ENCODE measurements at regions not wholly inside any gene's neighbourhood (a gene's known extent, or its start where the extent isn't known, plus 50 kb on each side); places are given as distances from the start of the nearest gene placed in this dataset.
"Not testable (repeated sequence)": the region's sequence is repeated elsewhere in the genome, so short reads cannot be mapped to it uniquely, and the experiment has no call there.

DNA sequence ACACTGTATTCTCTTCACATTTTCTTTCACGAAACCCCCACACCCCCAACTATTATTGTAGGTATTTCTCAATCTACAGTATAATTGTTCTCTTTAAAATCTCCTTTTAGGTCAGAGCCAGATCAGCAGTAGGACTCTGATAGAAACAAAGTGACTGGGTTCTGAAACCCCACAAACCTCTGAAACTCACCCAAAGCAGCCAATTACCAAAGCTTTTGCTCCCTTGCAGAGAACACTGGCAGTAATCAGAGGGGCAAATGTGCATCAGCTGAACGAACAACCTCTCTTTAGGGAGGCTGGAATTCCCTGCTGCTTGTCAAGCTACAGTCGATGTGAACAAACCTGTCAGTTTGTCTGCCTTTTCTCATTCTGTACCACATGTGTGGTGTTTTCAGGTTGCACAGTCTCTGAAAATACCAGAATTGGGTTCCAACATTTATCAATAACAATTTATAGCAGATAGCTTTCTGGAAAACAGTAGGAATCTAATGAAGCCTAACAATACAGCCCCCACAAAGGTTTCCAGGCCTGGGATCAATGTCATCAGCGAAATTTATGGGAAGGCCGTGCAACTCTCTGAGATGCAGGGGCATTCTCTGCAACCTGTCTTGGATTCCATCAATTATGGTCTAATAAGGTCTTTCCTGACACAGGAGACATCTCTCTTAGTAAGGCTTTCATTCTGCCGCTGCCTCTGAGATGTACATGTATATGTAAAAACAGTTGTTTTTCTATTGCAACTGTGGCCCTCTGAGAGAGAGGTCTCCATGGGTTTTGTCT is 395.9 kb downstream of the GPAT3 start:
- POLR2A ChIA-PET, result no interaction called here
- CTCF ChIA-PET, result no interaction called here
- DNase-seq, result no peak
- Mint-ChIP-seq H3K27me3 (no peaks in the 10 kb centered on the region), H3K27ac (no peak overlapping the region), H3K9me3 (no peaks in the 10 kb centered on the region), H3K36me3 (ENCODE audit: low read depth) (no peaks in the 10 kb centered on the region), H3K4me3 (no peak overlapping the region), H3K4me1 (no peaks in the 10 kb centered on the region)

DNA sequence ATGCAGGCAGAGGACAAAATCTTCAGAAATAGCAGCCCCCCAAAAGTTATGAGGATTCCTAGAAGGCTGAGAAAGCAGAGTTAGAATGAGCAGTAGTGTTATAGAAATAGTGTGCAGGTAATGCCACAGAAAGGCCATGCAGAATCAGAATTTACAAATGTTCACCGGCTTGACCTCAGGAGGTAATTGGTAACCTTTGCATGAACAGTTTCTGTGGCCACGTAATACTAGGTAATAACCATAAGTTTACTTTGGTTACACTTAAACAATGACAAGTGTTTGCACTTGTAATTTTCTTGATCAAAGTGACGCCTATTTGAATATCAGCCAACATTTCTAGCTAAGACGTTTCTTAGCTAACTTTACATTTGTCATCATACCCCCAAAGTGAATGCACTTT is 393.6 kb downstream of the GPAT3 start:
- H3K9me3 Mint-ChIP-seq, result no peaks in the 10 kb centered on the region

DNA sequence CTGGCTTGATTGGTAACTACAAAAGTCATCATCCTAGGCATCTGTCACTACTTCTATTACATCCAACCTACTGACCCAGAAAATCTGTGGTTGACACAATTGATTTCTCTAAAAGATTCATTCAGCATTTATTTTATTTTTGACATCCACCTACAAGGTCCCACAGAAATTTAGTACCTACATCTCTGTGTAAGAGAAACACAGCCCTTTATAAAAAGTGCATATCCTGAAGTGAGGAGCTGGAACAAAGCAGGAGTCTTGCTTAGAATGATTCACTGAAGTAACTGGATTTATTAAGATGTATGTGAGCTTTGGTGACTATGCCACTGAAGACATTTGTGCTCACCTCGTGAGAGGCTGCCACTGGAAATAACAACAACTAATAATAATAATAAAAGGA is 391.0 kb downstream of the GPAT3 start:
- H3K4me1 Mint-ChIP-seq, result no peaks in the 10 kb centered on the region
- ChIA-PET CTCF (no interaction called here), POLR2A (no interaction called here)
- H3K4me3 Mint-ChIP-seq, result no peak overlapping the region
- H3K27ac Mint-ChIP-seq, result no peak overlapping the region
- H3K36me3 Mint-ChIP-seq (ENCODE audit: low read depth), result no peaks in the 10 kb centered on the region
- H3K9me3 Mint-ChIP-seq, result no peaks in the 10 kb centered on the region
- no peaks in the 10 kb centered on the region for H3K27me3 Mint-ChIP-seq
- DNase-seq, result no peak

More for the DNA sequence above, 393.6 kb downstream of the GPAT3 start:
- Mint-ChIP-seq H3K4me3 (no peak overlapping the region), H3K27ac (no peak overlapping the region), H3K4me1 (no peaks in the 10 kb centered on the region), H3K27me3 (no peaks in the 10 kb centered on the region), H3K36me3 (ENCODE audit: low read depth) (no peaks in the 10 kb centered on the region)
- POLR2A ChIA-PET, result no interaction called here
- DNase-seq, result no peak
- CTCF ChIA-PET, result no interaction called here

DNA sequence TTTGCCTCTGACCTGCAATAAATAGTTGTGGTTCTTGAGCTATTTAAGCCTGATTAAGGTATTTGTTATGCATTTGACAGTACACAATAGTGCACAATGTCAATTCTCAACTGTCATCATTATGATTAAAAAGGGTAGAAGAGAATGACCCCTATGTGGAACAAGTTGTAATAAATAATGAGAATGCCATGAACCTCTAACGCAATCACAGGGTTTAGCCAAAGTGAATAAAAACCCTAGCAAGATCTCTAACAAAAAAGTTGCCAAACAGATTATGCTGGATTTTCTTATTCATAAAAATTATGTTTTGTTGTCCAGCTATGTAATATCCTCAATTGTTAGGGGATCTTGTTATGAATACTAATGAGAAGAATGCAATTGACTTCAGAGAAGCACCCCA is 387.4 kb downstream of the GPAT3 start:
- no peak for DNase-seq
- Mint-ChIP-seq H3K27ac (no peak overlapping the region), H3K4me1 (no peaks in the 10 kb centered on the region), H3K36me3 (ENCODE audit: low read depth) (no peaks in the 10 kb centered on the region), H3K27me3 (no peaks in the 10 kb centered on the region), H3K9me3 (no peaks in the 10 kb centered on the region), H3K4me3 (no peak overlapping the region)
- POLR2A ChIA-PET, result no interaction called here
- CTCF ChIA-PET, result no interaction called here

DNA sequence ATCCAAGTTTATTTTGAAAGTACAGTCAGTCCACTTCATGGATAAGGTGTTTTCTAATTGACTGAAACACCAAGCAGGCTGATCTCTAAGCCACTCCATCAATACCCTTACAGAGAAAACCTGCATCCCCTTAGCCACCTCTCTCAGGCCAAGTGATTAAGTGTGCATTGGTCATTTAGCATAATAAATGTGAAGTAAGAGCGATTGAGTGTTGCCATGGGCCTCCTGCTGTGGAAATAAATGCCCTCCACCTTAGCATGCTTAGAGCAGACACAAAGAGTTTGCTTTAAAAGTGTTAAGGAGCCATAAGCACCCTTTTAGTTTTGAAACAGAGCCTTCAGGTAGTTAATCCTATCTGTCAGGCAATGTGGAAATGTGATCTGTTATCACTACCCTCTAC is 386.5 kb downstream of the GPAT3 start:
- H3K4me1 Mint-ChIP-seq, result no peaks in the 10 kb centered on the region
- H3K27ac Mint-ChIP-seq, result no peak overlapping the region
- POLR2A ChIA-PET, result no interaction called here
- CTCF ChIA-PET, result no interaction called here
- no peaks in the 10 kb centered on the region for H3K9me3 Mint-ChIP-seq
- H3K27me3 Mint-ChIP-seq, result no peaks in the 10 kb centered on the region
- no peak for DNase-seq
- H3K4me3 Mint-ChIP-seq, result no peak overlapping the region
- no peaks in the 10 kb centered on the region for H3K36me3 Mint-ChIP-seq (ENCODE audit: low read depth)

DNA sequence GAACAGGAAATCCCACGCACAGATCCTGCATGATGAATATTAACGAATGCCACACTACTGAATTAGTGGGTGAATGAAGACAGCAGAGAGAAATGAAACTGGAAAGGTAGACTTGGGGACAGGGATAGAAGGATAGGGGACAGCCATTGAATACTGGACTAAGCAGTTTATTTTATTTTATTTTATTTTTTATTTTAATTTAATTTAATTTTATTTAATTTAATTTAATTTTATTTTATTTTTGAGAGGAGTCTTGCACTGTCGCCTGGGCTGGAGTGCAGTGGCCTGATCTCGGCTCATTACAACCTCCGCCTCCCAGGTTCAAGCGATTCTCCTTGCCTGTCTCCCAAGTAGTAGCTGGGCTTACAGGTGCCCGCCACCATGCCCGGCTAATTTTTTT is 385.2 kb downstream of the GPAT3 start:
- Mint-ChIP-seq H3K4me1 (no peaks in the 10 kb centered on the region), H3K4me3 (no peak overlapping the region), H3K9me3 (no peaks in the 10 kb centered on the region), H3K27me3 (no peaks in the 10 kb centered on the region), H3K27ac (no peak overlapping the region), H3K36me3 (ENCODE audit: low read depth) (no peaks in the 10 kb centered on the region)
- CTCF ChIA-PET, result no interaction called here
- POLR2A ChIA-PET, result no interaction called here
- DNase-seq, result no peak

DNA sequence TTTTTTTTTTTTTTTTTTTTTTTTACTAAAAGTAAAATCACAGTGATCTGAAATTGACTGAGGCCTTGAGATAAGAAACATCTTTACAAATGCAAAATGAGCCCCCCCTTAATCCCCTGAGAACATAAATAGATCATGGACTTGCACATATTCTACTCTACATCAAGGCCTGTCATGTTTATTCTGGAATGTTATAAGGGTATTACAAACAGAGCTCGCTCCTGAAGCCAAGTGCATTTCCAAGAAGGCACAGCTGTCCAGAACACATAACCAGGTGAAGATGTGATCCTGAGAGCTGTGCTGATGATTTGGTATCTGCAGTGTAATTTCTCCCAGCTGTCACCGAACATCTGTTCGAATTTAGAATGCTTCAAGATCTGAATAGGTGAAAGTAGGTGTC is 384.5 kb downstream of the GPAT3 start:
- ChIA-PET POLR2A (no interaction called here), CTCF (no interaction called here)
- Mint-ChIP-seq H3K27me3 (no peaks in the 10 kb centered on the region), H3K27ac (no peak overlapping the region), H3K4me1 (no peaks in the 10 kb centered on the region), H3K4me3 (no peak overlapping the region), H3K9me3 (no peaks in the 10 kb centered on the region), H3K36me3 (ENCODE audit: low read depth) (no peaks in the 10 kb centered on the region)
- no peak for DNase-seq

DNA sequence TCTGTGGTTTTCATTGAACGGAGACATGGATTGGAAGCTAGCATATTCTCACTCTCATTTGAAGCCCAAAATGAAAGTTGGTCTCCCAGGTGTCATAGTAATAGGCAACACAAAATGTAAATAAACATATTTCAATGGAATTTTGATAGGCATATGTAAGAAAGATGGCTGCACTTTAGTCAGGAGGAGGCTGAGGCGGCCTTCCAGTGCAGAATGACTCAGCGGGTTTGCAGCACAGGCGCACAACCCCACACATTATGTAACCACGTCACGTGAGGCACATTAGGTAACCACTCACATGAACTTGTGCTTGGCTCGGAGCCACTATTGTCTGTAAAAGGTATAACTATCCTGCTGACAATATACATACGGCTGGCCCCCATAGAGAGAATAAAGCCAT is 381.7 kb downstream of the GPAT3 start:
- Mint-ChIP-seq H3K27me3 (no peaks in the 10 kb centered on the region), H3K4me1 (no peaks in the 10 kb centered on the region), H3K9me3 (no peaks in the 10 kb centered on the region), H3K36me3 (ENCODE audit: low read depth) (no peaks in the 10 kb centered on the region), H3K4me3 (no peak overlapping the region), H3K27ac (no peak overlapping the region)
- no peak for DNase-seq
- ChIA-PET CTCF (no interaction called here), POLR2A (no interaction called here)

DNA sequence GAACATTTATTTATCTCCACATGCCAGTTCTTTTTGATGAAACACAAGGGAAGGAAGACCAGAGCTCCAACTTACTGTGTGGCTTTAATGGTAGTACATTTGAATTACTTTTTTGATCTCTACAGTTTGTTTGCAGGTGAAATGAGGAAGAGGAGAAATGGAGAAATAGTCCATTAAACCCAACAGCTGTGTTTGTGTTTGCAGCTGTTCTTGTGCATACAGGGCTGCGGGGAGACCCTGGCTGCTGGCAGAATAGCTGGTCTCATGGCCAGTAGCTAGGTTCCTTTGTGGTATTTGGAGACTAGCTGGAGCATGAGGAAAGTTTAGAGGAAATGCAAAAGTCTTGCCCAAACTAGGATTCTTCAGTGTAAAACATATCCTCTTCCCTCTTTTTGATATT is 374.8 kb downstream of the GPAT3 start:
- H3K36me3 Mint-ChIP-seq (ENCODE audit: low read depth), result no peaks in the 10 kb centered on the region
- H3K4me3 Mint-ChIP-seq, result no peak overlapping the region
- H3K27ac Mint-ChIP-seq, result no peak overlapping the region
- CTCF ChIA-PET, result no interaction called here
- no peaks in the 10 kb centered on the region for H3K4me1 Mint-ChIP-seq
- H3K9me3 Mint-ChIP-seq, result no peaks in the 10 kb centered on the region
- peaks cover 2% of the 10 kb centered on the region for H3K27me3 Mint-ChIP-seq
- no peak for DNase-seq
- POLR2A ChIA-PET, result no interaction called here

DNA sequence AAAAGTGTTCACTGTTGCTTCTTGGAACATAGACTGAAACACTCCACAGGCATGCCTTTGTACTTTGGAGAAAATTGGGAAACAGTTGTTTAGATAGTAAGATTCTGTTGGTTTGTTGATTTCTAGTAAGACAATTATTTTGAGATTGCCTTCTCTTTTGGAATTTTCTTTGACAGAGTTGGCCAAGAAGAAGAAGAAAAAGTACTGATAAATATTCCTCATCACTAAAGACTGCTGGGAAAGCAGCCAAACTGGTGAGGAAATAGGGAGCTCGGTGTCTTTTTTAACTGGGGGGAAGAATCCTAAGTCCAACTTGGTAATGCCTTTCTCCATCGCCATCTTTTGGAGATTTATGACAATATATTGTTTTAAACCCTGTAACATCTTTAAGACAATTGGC is 370.7 kb downstream of the GPAT3 start:
- no peak for DNase-seq
- Mint-ChIP-seq H3K36me3 (ENCODE audit: low read depth) (no peaks in the 10 kb centered on the region), H3K4me1 (no peaks in the 10 kb centered on the region), H3K9me3 (no peaks in the 10 kb centered on the region), H3K4me3 (no peak overlapping the region), H3K27me3 (peaks cover 2% of the 10 kb centered on the region), H3K27ac (no peak overlapping the region)
- CTCF ChIA-PET, result no interaction called here
- POLR2A ChIA-PET, result no interaction called here

DNA sequence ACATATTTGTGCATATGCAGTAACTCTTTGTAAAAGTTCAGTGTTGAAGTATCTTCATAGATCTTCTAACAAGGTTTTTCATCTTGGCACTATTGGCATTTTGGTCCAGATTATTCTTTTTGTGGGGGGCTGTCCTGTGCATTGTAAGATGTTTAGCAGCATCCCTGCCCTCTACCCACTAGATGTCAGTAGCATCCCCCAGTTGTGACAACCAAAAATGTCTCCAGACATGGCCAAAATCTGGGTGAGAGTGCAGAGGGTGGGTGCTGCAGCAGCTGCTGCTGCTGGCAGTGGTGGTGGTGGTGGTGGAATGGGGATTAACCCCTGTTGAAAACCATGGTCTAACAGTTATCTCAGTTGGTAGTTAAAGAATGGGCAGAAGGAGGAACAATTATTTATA is 370.0 kb downstream of the GPAT3 start:
- Mint-ChIP-seq H3K27ac (no peak overlapping the region), H3K4me1 (no peaks in the 10 kb centered on the region), H3K9me3 (no peaks in the 10 kb centered on the region), H3K27me3 (peaks cover under 1% of the 10 kb centered on the region), H3K4me3 (no peak overlapping the region), H3K36me3 (ENCODE audit: low read depth) (no peaks in the 10 kb centered on the region)
- ChIA-PET POLR2A (no interaction called here), CTCF (no interaction called here)
- no peak for DNase-seq

DNA sequence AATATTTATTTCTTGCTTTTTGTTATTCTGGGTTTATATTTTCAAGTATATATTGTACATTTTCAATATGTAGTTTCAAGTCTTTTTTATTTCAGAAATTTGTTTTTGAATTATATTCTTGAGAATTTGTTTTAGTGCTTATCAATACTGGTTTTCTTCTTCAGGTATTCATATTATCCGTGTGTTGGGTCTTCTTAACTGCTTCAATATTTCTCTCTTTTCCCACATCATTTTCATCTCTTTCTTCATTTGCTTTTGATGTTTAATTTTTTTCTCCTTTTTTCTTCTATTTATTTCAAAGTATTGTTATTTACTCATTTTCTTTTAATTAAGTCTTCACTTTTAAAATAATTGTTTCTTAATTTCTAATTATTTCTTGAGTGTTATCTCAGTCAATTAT is 367.8 kb downstream of the GPAT3 start:
- H3K27me3 Mint-ChIP-seq, POLR2A ChIA-PET: not testable (repeated sequence)

DNA sequence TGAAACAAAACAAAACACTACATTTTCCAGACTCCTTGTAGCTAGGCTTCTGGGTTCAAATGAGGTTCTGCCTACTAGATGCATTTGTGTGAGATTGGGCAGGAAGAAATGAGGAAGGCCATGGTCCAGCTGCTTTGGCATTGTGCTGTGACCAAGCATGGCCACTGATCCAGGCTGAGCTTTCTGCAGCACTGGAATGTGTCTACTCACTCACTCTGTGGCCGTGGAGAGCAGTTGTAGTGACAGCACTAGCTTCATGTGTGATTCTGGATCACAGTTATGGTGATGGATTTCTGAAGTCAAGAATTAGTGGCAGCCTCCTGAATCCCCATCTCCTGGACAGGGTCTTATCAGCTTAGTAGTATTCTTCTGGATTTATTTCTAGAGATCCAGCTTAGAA is 358.9 kb downstream of the GPAT3 start:
- no peak for DNase-seq
- H3K4me3 Mint-ChIP-seq, result no peak overlapping the region
- no peaks in the 10 kb centered on the region for H3K36me3 Mint-ChIP-seq (ENCODE audit: low read depth)
- CTCF ChIA-PET, result no interaction called here
- no peak overlapping the region for H3K27ac Mint-ChIP-seq
- POLR2A ChIA-PET, result no interaction called here
- H3K9me3 Mint-ChIP-seq, result no peaks in the 10 kb centered on the region
- H3K27me3 Mint-ChIP-seq, result no peaks in the 10 kb centered on the region
- H3K4me1 Mint-ChIP-seq, result peaks cover 2% of the 10 kb centered on the region

More for the DNA sequence above, 367.8 kb downstream of the GPAT3 start:
- CTCF ChIA-PET; H3K4me1 Mint-ChIP-seq; H3K4me3 Mint-ChIP-seq; H3K27ac Mint-ChIP-seq; DNase-seq; H3K9me3 Mint-ChIP-seq; H3K36me3 Mint-ChIP-seq (ENCODE audit: low read depth): not testable (repeated sequence)

DNA sequence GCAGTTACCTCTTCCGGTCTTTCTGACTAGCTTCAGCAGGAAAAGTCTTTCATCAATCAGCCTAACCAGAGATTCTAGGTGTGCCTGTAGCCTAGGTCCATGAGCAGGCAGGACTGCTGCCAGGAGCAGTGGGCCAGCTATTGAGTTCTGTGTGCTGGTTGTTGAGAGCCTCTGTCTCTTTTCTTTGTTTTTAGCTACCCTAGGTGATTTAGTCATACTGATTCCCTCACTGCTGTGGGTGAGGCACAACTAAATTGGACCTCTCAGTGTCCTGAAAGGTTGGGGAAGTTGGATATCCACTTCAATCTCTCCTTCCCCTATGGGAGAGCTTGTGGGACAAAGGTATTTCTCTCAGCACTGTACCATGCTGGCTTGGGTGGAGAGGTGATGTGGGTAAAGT is 354.9 kb downstream of the GPAT3 start:
- no peaks in the 10 kb centered on the region for H3K36me3 Mint-ChIP-seq (ENCODE audit: low read depth)
- no peak overlapping the region for H3K27ac Mint-ChIP-seq
- H3K4me1 Mint-ChIP-seq, result peaks cover 2% of the 10 kb centered on the region
- DNase-seq, result no peak
- no peaks in the 10 kb centered on the region for H3K9me3 Mint-ChIP-seq
- POLR2A ChIA-PET, result no interaction called here
- no peak overlapping the region for H3K4me3 Mint-ChIP-seq
- CTCF ChIA-PET, result no interaction called here
- no peaks in the 10 kb centered on the region for H3K27me3 Mint-ChIP-seq

DNA sequence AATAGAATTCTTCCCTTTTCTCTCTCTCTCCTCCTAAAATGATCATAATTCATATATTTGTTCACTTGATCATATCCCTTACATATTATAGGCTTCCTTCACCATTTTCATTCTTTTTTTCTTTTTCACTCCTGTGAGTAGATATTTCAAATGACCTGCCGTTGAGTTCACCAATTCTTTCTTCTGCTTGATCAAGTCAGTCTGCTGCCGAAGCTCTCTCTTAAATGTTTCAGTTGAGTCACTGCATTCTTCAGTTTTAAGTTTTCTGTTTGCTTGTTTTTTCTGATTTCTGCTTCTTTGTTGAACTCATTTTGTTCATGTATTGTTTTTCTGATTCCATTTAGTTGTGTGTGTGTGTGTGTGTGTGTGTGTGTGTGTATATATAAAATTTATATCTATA is 354.3 kb downstream of the GPAT3 start:
- no peaks in the 10 kb centered on the region for H3K27me3 Mint-ChIP-seq
- POLR2A ChIA-PET, result no interaction called here
- DNase-seq, result no peak
- no peak overlapping the region for H3K27ac Mint-ChIP-seq
- H3K9me3 Mint-ChIP-seq, result no peaks in the 10 kb centered on the region
- no peak overlapping the region for H3K4me3 Mint-ChIP-seq
- CTCF ChIA-PET, result no interaction called here
- H3K36me3 Mint-ChIP-seq (ENCODE audit: low read depth), result no peaks in the 10 kb centered on the region
- peaks cover 2% of the 10 kb centered on the region for H3K4me1 Mint-ChIP-seq

Data from activated CD4-positive, alpha-beta memory T cell treated with anti-CD3 and anti-CD28 coated beads, Interleukin-2, amount 10 ng/mL, durations not matched to agents 7 days and 5 days (primary cell).